HUES6 (cell line): ENCODE measurements at regions not wholly inside any gene's neighbourhood (a gene's known extent, or its start where the extent isn't known, plus 50 kb on each side); places are given as distances from the start of the nearest gene placed in this dataset.

ENCODE experiments used
- H3K27ac ChIP-seq: 2 replicates; pipeline ENCODE4 v1.7.0; 2013; ENCODE audit warnings: low read depth, mild to moderate bottlenecking, low read length, inconsistent platforms
- H3K27me3 ChIP-seq: 2 replicates; pipeline ENCODE4 v1.6.1; 2013; ENCODE audit warnings: low read length; ENCODE audit not compliant: control insufficient read depth, insufficient read depth
- H3K36me3 ChIP-seq: 2 replicates; pipeline ENCODE4 v1.6.1; 2013; ENCODE audit warnings: low read length; ENCODE audit not compliant: control insufficient read depth, insufficient read depth
- H3K4me1 ChIP-seq: 2 replicates; pipeline ENCODE4 v1.6.1; 2013; ENCODE audit warnings: low read length; ENCODE audit not compliant: control insufficient read depth, insufficient read depth
- H3K4me3 ChIP-seq: 2 replicates; pipeline ENCODE4 v1.5.1; 2013; ENCODE audit warnings: low read depth, low read length
- H3K9ac ChIP-seq: one replicate; pipeline ENCODE4 v1.6.1; 2013; ENCODE audit warnings: mild to moderate bottlenecking, low read length
- H3K9me3 ChIP-seq: 2 replicates; pipeline ENCODE4 v1.6.1; 2013; ENCODE audit warnings: low read depth, low read length; ENCODE audit not compliant: control insufficient read depth, insufficient read depth

GRCh38 chr20:63128367-63128766, 87.6 kb downstream of the YTHDF1 start:
- no peak overlapping the region for H3K27ac ChIP-seq
- H3K9ac ChIP-seq: no peak overlapping the region
- H3K9me3 ChIP-seq: no peaks in the 10 kb centered on the region
- peaks cover 23% of the 10 kb centered on the region; the same call in 1 of the 2 replicates for H3K27me3 ChIP-seq
- no peaks in the 10 kb centered on the region for H3K36me3 ChIP-seq
- peaks cover 5% of the 10 kb centered on the region for H3K4me1 ChIP-seq
- no peak overlapping the region for H3K4me3 ChIP-seq

- Histone ChIP-seq H3K4me1 (peaks cover 5% of the 10 kb centered on the region), H3K4me3 (no peak overlapping the region), H3K9me3 (no peaks in the 10 kb centered on the region), H3K27ac (no peak overlapping the region), H3K9ac (no peak overlapping the region), H3K27me3 (peaks cover 23% of the 10 kb centered on the region; the same call in 1 of the 2 replicates), H3K36me3 (no peaks in the 10 kb centered on the region)
These were observed 88.1 kb downstream of the YTHDF1 start for GRCh38 chr20:63127700-63128364.

- H3K9me3 ChIP-seq: no peaks in the 10 kb centered on the region
- H3K27ac ChIP-seq: no peak overlapping the region
- peaks cover 21% of the 10 kb centered on the region; the same call in 1 of the 2 replicates for H3K27me3 ChIP-seq
- H3K36me3 ChIP-seq: no peaks in the 10 kb centered on the region
- no peak overlapping the region for H3K4me3 ChIP-seq
- H3K4me1 ChIP-seq: peaks cover 5% of the 10 kb centered on the region
- H3K9ac ChIP-seq: no peak overlapping the region
These were observed 88.8 kb downstream of the YTHDF1 start for GRCh38 chr20:63126876-63127699.

GRCh38 chr20:63125838-63126601, 89.9 kb downstream of the YTHDF1 start:
- H3K27me3 ChIP-seq: peaks cover 21% of the 10 kb centered on the region; the same call in 1 of the 2 replicates
- no peaks in the 10 kb centered on the region for H3K36me3 ChIP-seq
- no peaks in the 10 kb centered on the region for H3K9me3 ChIP-seq
- H3K27ac ChIP-seq: no peak overlapping the region
- H3K4me1 ChIP-seq: peaks cover 5% of the 10 kb centered on the region
- no peak overlapping the region for H3K4me3 ChIP-seq
- no peak overlapping the region for H3K9ac ChIP-seq

GRCh38 chr20:63125581-63125837, 90.4 kb downstream of the YTHDF1 start:
- Histone ChIP-seq H3K9me3 (no peaks in the 10 kb centered on the region), H3K27ac (no peak overlapping the region), H3K27me3 (peaks cover 21% of the 10 kb centered on the region; the same call in 1 of the 2 replicates), H3K9ac (no peak overlapping the region), H3K4me1 (peaks cover 3% of the 10 kb centered on the region), H3K36me3 (no peaks in the 10 kb centered on the region), H3K4me3 (no peak overlapping the region)

GRCh38 chr20:63124782-63125580, 91.0 kb downstream of the YTHDF1 start:
- Histone ChIP-seq H3K27ac (no peak overlapping the region), H3K36me3 (no peaks in the 10 kb centered on the region), H3K9me3 (no peaks in the 10 kb centered on the region), H3K4me3 (no peak overlapping the region), H3K4me1 (no peaks in the 10 kb centered on the region), H3K9ac (no peak overlapping the region), H3K27me3 (peaks cover 21% of the 10 kb centered on the region; the same call in 1 of the 2 replicates)

GRCh38 chr20:63124092-63124781, 91.7 kb downstream of the YTHDF1 start:
- Histone ChIP-seq H3K27me3 (peaks cover 14% of the 10 kb centered on the region; the same call in 1 of the 2 replicates), H3K9me3 (no peaks in the 10 kb centered on the region), H3K36me3 (no peaks in the 10 kb centered on the region), H3K4me3 (no peak overlapping the region), H3K27ac (no peak overlapping the region), H3K9ac (no peak overlapping the region), H3K4me1 (no peaks in the 10 kb centered on the region)

GRCh38 chr20:63123331-63123741, 92.6 kb downstream of the YTHDF1 start:
- Histone ChIP-seq H3K36me3 (no peaks in the 10 kb centered on the region), H3K9me3 (no peaks in the 10 kb centered on the region), H3K27me3 (peaks cover 9% of the 10 kb centered on the region; the same call in 1 of the 2 replicates), H3K4me3 (no peak overlapping the region), H3K9ac (no peak overlapping the region), H3K27ac (no peak overlapping the region), H3K4me1 (no peaks in the 10 kb centered on the region)

- Histone ChIP-seq H3K9ac (no peak overlapping the region), H3K27me3 (peaks cover 12% of the 10 kb centered on the region; the same call in 1 of the 2 replicates), H3K27ac (no peak overlapping the region), H3K36me3 (no peaks in the 10 kb centered on the region), H3K4me3 (no peak overlapping the region), H3K4me1 (no peaks in the 10 kb centered on the region), H3K9me3 (no peaks in the 10 kb centered on the region)
These were observed 93.3 kb downstream of the YTHDF1 start for GRCh38 chr20:63122626-63123025.

- Histone ChIP-seq H3K4me3 (no peak overlapping the region), H3K4me1 (no peaks in the 10 kb centered on the region), H3K27ac (no peak overlapping the region), H3K9ac (no peak overlapping the region), H3K36me3 (no peaks in the 10 kb centered on the region), H3K27me3 (peaks cover 19% of the 10 kb centered on the region; the same call in 1 of the 2 replicates), H3K9me3 (no peaks in the 10 kb centered on the region)
These were observed 94.1 kb downstream of the YTHDF1 start for GRCh38 chr20:63121749-63122405.
